ENCODE measurements at regions not wholly inside any gene's neighbourhood (a gene's known extent, or its start where the extent isn't known, plus 50 kb on each side); places are given as distances from the start of the nearest gene placed in this dataset.
A peak's percentile ranks its signal among the peaks of the same experiment; 100 is the strongest.

DNA sequence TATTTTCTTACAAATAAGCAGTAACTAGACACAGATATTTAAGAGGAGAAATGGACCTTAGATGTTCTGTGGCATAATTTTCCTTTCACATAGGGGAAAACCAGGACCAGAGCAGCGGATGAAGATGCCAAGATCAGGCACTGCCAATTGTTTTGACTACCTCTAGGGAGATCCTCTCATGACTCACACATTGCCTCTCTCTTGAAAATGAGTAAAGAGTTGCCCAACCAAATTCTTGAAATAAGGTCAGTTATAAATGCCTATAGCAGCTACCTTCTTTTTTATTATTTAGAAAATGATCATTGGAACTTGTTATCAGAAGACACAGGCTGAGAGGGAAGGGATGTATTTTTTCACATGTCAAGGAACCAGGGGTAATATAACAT is 263.4 kb upstream of the PLEKHG7 start:
- Histone ChIP-seq H3K4me1 (ENCODE audit: insufficient read depth, poor library complexity, severe bottlenecking) (peaks cover 5% of the 10 kb centered on the region), H3K4me3 (ENCODE audit: severe bottlenecking) (no peak overlapping the region), H3K36me3 (ENCODE audit: low read depth) (no peaks in the 10 kb centered on the region), H3K27me3 (ENCODE audit: insufficient read depth, poor library complexity, severe bottlenecking) (no peaks in the 10 kb centered on the region), H3K27ac (ENCODE audit: poor library complexity, severe bottlenecking) (peak overlapping the region; percentile 18), H3K9me3 (ENCODE audit: severe bottlenecking) (no peaks in the 10 kb centered on the region)
- peak; percentile 96 for ATAC-seq (ENCODE audit: low read depth)
- no peak for DNase-seq (ENCODE audit: low spot score)
- TF ChIP-seq, protein P1, sequence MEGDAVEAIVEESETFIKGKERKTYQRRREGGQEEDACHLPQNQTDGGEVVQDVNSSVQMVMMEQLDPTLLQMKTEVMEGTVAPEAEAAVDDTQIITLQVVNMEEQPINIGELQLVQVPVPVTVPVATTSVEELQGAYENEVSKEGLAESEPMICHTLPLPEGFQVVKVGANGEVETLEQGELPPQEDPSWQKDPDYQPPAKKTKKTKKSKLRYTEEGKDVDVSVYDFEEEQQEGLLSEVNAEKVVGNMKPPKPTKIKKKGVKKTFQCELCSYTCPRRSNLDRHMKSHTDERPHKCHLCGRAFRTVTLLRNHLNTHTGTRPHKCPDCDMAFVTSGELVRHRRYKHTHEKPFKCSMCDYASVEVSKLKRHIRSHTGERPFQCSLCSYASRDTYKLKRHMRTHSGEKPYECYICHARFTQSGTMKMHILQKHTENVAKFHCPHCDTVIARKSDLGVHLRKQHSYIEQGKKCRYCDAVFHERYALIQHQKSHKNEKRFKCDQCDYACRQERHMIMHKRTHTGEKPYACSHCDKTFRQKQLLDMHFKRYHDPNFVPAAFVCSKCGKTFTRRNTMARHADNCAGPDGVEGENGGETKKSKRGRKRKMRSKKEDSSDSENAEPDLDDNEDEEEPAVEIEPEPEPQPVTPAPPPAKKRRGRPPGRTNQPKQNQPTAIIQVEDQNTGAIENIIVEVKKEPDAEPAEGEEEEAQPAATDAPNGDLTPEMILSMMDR (IDR thresholded peaks at IDR 0.05; ENCODE audit: poor library complexity, severe bottlenecking) = no peak

DNA sequence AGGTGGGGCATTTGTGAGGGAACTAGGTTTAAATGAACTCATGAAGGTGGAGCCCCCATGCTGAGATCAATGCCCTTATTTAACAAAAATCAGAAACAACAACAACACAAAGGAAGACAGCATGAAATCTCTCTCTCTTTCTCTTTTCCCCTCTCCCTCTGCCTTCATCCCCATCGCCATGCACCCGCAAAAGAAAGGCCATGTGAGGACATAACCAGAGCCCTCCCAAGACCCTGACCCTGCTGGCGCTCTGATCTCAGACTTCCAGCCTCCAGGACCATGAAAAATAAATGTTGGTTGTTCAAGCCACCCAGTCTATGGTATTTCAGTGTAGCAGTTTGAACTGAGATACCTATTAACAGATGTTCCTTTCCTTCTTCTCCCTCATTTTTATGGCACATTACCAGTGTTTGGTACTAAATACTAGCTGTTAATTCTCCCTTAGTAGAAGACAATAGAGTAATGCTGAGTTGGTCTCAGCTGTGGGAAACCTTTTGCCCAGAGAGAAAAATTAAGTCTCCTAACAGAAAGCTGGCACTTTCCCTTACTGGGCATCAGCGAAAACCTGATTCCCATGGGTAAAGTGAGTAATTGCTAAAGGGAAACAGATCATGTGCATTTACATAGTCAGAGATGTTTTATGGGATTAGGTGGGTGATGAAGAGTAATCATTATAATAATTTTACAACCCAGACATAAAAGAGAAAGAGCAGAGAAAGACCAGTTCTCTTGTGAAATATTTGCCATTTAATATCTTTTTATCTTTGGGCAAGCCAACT is 264.0 kb upstream of the PLEKHG7 start:
- Histone ChIP-seq H3K9me3 (ENCODE audit: severe bottlenecking) (no peaks in the 10 kb centered on the region), H3K36me3 (ENCODE audit: low read depth) (no peaks in the 10 kb centered on the region), H3K4me1 (ENCODE audit: insufficient read depth, poor library complexity, severe bottlenecking) (peaks cover 5% of the 10 kb centered on the region), H3K27ac (ENCODE audit: poor library complexity, severe bottlenecking) (peak overlapping the region; percentile 18), H3K4me3 (ENCODE audit: severe bottlenecking) (no peak overlapping the region), H3K27me3 (ENCODE audit: insufficient read depth, poor library complexity, severe bottlenecking) (no peaks in the 10 kb centered on the region)
- DNase-seq (ENCODE audit: low spot score) (no peak), ATAC-seq (ENCODE audit: low read depth) (no peak)
- TF ChIP-seq, protein P1 (IDR thresholded peaks at IDR 0.05; ENCODE audit: poor library complexity, severe bottlenecking) = no peak

DNA sequence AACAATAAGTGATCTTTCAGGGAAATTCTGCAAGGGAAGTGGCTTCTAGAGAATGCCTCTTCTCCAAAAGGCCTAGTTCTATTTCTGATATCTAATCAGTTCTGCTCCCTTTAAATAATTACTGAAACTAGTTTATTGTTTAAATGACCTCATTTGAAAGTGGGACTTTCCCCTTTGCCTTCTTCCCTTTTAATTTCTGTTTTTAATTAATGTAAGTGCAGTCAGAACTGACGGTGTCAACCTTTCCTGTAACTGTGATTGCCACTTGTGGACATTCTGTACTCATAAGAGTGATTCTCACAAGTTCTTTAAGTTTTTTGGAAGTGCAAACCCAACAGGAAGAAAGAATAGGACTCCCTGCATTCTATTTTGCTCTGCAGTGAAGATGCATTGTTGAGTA is 265.3 kb upstream of the PLEKHG7 start:
- H3K4me3 ChIP-seq (ENCODE audit: severe bottlenecking) = no peak overlapping the region
- peaks cover 5% of the 10 kb centered on the region for H3K4me1 ChIP-seq (ENCODE audit: insufficient read depth, poor library complexity, severe bottlenecking)
- H3K27me3 ChIP-seq (ENCODE audit: insufficient read depth, poor library complexity, severe bottlenecking) = no peaks in the 10 kb centered on the region
- TF ChIP-seq, protein P1 (IDR thresholded peaks at IDR 0.05; ENCODE audit: poor library complexity, severe bottlenecking) = no peak
- H3K27ac ChIP-seq (ENCODE audit: poor library complexity, severe bottlenecking) = no peak overlapping the region
- no peaks in the 10 kb centered on the region for H3K9me3 ChIP-seq (ENCODE audit: severe bottlenecking)
- DNase-seq (ENCODE audit: low spot score) (no peak), ATAC-seq (ENCODE audit: low read depth) (no peak)
- H3K36me3 ChIP-seq (ENCODE audit: low read depth) = no peaks in the 10 kb centered on the region

DNA sequence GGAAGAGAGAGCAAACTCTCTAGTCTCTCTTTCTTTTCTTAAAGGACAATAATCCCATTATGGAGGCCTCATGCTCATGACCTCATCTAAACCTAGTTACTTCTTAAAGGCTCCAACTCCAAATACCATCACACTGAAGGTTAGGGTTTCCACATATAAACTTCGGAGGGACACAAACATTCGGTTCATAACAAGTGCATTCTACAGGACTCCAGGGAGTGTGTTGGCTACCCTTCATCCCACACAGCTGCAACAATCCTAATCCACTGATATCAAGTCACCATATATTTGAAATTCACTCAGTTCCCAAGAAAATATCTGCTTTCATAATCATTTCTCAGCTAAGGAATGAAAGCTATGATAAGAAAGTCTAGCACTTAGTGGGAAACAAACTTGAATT is 265.9 kb upstream of the PLEKHG7 start:
- Histone ChIP-seq H3K36me3 (ENCODE audit: low read depth) (no peaks in the 10 kb centered on the region), H3K4me3 (ENCODE audit: severe bottlenecking) (no peak overlapping the region), H3K4me1 (ENCODE audit: insufficient read depth, poor library complexity, severe bottlenecking) (peaks cover 5% of the 10 kb centered on the region)

More for the DNA sequence above, 265.9 kb upstream of the PLEKHG7 start:
- TF ChIP-seq, protein P1 (IDR thresholded peaks at IDR 0.05; ENCODE audit: poor library complexity, severe bottlenecking) = no peak
- no peak for ATAC-seq (ENCODE audit: low read depth)
- no peaks in the 10 kb centered on the region for H3K27me3 ChIP-seq (ENCODE audit: insufficient read depth, poor library complexity, severe bottlenecking)
- no peaks in the 10 kb centered on the region for H3K9me3 ChIP-seq (ENCODE audit: severe bottlenecking)
- H3K27ac ChIP-seq (ENCODE audit: poor library complexity, severe bottlenecking) = no peak overlapping the region
- DNase-seq (ENCODE audit: low spot score) = no peak
